HEK293 (cell line): ENCODE measurements at regions not wholly inside any gene's neighbourhood (a gene's known extent, or its start where the extent isn't known, plus 50 kb on each side); places are given as distances from the start of the nearest gene placed in this dataset.

ENCODE experiments used
- OSR2 ChIP-seq: fragments of 450-650 bp; formaldehyde crosslinking; IDR thresholded peaks from 2 replicates; pipeline ENCODE4 v1.5.1; 2016; ENCODE audit warnings: missing biosample characterization, missing genetic modification characterization
- WT1 ChIP-seq: fragments of 450-650 bp; formaldehyde crosslinking; IDR thresholded peaks from 2 replicates; pipeline ENCODE4 v1.5.1; 2016; ENCODE audit warnings: missing biosample characterization, missing genetic modification characterization
- YY1 ChIP-seq: fragments of 450-650 bp; formaldehyde crosslinking; IDR thresholded peaks from 2 replicates; pipeline ENCODE4 v1.5.1; 2018; ENCODE audit warnings: missing biosample characterization, missing genetic modification characterization
- ZNF157 ChIP-seq: fragments of 450-650 bp; formaldehyde crosslinking; IDR thresholded peaks from 2 replicates; pipeline ENCODE4 v1.5.1; 2016; ENCODE audit warnings: missing biosample characterization, missing genetic modification characterization
- ZNF596 ChIP-seq: fragments of 450-650 bp; IDR thresholded peaks from 2 replicates; pipeline ENCODE4 v1.5.0; 2018; ENCODE audit warnings: missing biosample characterization, mild to moderate bottlenecking, missing genetic modification characterization, moderate library complexity
- ZNF747 ChIP-seq: fragments of 450-650 bp; formaldehyde crosslinking; IDR thresholded peaks from 2 replicates; pipeline ENCODE4 v1.5.1; 2016; ENCODE audit warnings: missing biosample characterization, missing genetic modification characterization
- ZNF792 ChIP-seq: fragments of 450-650 bp; formaldehyde crosslinking; IDR thresholded peaks from 2 replicates; pipeline ENCODE4 v1.5.1; 2016; ENCODE audit warnings: missing biosample characterization, missing genetic modification characterization
- TF ChIP-seq, protein P1 (sequence below): fragments of 450-650 bp; formaldehyde crosslinking; conservative IDR thresholded peaks from 2 replicates; pipeline ENCODE4 v1.5.1; 2016; ENCODE audit warnings: low read depth, missing biosample characterization, missing genetic modification characterization
- TF ChIP-seq, protein P2 (sequence below): IDR thresholded peaks from 2 replicates; pipeline ENCODE4 v1.6.1; 2011; ENCODE audit warnings: mild to moderate bottlenecking, low read depth, low read length, borderline replicate concordance
- TF ChIP-seq, protein P3 (sequence below): sonication (generic); formaldehyde crosslinking; IDR thresholded peaks from 2 replicates; pipeline ENCODE4 v1.8.1; 2022; ENCODE audit warnings: mild to moderate bottlenecking, moderate library complexity, missing genetic modification reagents
- TF ChIP-seq, protein P4 (sequence below): fragments of 450-650 bp; formaldehyde crosslinking; IDR thresholded peaks from 2 replicates; pipeline ENCODE4 v1.5.1; 2016; ENCODE audit warnings: missing biosample characterization, missing genetic modification characterization

DNA sequence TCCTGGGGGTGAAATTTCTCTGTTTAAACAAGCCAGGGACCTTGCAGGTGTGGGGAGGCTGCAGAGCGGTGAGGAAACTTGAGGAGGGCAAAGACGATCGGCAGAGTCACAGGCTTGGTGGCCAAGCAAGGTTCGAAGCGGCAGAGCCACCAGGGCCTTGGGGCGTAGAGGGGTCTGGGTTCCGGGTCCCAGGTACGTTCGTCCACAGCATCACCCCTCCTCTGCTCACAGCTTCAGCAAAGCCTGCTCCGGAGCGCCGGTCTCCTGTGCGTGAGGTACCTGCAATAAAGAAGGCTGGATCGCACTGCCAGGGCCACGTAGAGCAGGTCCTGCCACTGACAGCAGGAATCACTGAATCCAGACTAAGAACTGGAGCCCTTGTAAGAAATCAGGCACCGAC is 66.8 kb upstream of the PCSK6 start:
- TF ChIP-seq, protein P1, sequence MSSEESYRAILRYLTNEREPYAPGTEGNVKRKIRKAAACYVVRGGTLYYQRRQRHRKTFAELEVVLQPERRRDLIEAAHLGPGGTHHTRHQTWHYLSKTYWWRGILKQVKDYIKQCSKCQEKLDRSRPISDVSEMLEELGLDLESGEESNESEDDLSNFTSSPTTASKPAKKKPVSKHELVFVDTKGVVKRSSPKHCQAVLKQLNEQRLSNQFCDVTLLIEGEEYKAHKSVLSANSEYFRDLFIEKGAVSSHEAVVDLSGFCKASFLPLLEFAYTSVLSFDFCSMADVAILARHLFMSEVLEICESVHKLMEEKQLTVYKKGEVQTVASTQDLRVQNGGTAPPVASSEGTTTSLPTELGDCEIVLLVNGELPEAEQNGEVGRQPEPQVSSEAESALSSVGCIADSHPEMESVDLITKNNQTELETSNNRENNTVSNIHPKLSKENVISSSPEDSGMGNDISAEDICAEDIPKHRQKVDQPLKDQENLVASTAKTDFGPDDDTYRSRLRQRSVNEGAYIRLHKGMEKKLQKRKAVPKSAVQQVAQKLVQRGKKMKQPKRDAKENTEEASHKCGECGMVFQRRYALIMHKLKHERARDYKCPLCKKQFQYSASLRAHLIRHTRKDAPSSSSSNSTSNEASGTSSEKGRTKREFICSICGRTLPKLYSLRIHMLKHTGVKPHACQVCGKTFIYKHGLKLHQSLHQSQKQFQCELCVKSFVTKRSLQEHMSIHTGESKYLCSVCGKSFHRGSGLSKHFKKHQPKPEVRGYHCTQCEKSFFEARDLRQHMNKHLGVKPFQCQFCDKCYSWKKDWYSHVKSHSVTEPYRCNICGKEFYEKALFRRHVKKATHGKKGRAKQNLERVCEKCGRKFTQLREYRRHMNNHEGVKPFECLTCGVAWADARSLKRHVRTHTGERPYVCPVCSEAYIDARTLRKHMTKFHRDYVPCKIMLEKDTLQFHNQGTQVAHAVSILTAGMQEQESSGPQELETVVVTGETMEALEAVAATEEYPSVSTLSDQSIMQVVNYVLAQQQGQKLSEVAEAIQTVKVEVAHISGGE: no peak
- TF ChIP-seq YY1 (tag by site-specific recombination): no peak
- no peak for TF ChIP-seq ZNF596
- no peak for TF ChIP-seq WT1 (tag by site-specific recombination)
- TF ChIP-seq ZNF157 (tag by site-specific recombination): no peak
- TF ChIP-seq ZNF747 (tag by site-specific recombination): no peak
- TF ChIP-seq OSR2 (tag by site-specific recombination): no peak
- TF ChIP-seq ZNF792 (tag by site-specific recombination): no peak
- TF ChIP-seq, protein P2, sequence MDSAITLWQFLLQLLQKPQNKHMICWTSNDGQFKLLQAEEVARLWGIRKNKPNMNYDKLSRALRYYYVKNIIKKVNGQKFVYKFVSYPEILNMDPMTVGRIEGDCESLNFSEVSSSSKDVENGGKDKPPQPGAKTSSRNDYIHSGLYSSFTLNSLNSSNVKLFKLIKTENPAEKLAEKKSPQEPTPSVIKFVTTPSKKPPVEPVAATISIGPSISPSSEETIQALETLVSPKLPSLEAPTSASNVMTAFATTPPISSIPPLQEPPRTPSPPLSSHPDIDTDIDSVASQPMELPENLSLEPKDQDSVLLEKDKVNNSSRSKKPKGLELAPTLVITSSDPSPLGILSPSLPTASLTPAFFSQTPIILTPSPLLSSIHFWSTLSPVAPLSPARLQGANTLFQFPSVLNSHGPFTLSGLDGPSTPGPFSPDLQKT: no peak
- TF ChIP-seq, protein P3, sequence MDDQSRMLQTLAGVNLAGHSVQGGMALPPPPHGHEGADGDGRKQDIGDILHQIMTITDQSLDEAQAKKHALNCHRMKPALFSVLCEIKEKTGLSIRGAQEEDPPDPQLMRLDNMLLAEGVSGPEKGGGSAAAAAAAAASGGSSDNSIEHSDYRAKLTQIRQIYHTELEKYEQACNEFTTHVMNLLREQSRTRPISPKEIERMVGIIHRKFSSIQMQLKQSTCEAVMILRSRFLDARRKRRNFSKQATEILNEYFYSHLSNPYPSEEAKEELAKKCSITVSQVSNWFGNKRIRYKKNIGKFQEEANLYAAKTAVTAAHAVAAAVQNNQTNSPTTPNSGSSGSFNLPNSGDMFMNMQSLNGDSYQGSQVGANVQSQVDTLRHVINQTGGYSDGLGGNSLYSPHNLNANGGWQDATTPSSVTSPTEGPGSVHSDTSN: no peak
- TF ChIP-seq, protein P4, sequence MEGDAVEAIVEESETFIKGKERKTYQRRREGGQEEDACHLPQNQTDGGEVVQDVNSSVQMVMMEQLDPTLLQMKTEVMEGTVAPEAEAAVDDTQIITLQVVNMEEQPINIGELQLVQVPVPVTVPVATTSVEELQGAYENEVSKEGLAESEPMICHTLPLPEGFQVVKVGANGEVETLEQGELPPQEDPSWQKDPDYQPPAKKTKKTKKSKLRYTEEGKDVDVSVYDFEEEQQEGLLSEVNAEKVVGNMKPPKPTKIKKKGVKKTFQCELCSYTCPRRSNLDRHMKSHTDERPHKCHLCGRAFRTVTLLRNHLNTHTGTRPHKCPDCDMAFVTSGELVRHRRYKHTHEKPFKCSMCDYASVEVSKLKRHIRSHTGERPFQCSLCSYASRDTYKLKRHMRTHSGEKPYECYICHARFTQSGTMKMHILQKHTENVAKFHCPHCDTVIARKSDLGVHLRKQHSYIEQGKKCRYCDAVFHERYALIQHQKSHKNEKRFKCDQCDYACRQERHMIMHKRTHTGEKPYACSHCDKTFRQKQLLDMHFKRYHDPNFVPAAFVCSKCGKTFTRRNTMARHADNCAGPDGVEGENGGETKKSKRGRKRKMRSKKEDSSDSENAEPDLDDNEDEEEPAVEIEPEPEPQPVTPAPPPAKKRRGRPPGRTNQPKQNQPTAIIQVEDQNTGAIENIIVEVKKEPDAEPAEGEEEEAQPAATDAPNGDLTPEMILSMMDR (tag by site-specific recombination): no peak
